SK-N-SH treated with all-trans-retinoic acid at 6 μM for 48 hours (cell line): ENCODE measurements at regions not wholly inside any gene's neighbourhood (a gene's known extent, or its start where the extent isn't known, plus 50 kb on each side); places are given as distances from the start of the nearest gene placed in this dataset.

Source experiments
- CREB5 ChIP-seq: fragments of 250-450 bp; sonication (Bioruptor Pico); IDR thresholded peaks from 2 replicates; pipeline ENCODE4 v1.5.1; 2020; ENCODE audit warnings: low read depth, mild to moderate bottlenecking, moderate library complexity
- CSRNP3 ChIP-seq: fragments of 250-450 bp; sonication (Bioruptor Pico); IDR thresholded peaks from 2 replicates; pipeline ENCODE4 v1.5.1; 2021; ENCODE audit warnings: mild to moderate bottlenecking, moderate library complexity
- ESRRG ChIP-seq: fragments of 250-450 bp; sonication (Bioruptor Pico); IDR thresholded peaks from 2 replicates; pipeline ENCODE4 v1.6.1; 2021; ENCODE audit warnings: mild to moderate bottlenecking
- GLIS3 ChIP-seq: fragments of 250-450 bp; sonication (Bioruptor Pico); IDR thresholded peaks from 2 replicates; pipeline ENCODE4 v1.5.0; 2020; ENCODE audit warnings: mild to moderate bottlenecking, moderate library complexity
- PATZ1 ChIP-seq: fragments of 250-450 bp; sonication (Bioruptor Pico); IDR thresholded peaks from 2 replicates; pipeline ENCODE4 v1.8.0; 2020; ENCODE audit warnings: mild to moderate bottlenecking, moderate library complexity, borderline replicate concordance
- POU6F1 ChIP-seq: fragments of 250-450 bp; sonication (Bioruptor Pico); IDR thresholded peaks from 2 replicates; pipeline ENCODE4 v1.8.0; 2021; ENCODE audit warnings: low read depth, mild to moderate bottlenecking, moderate library complexity, borderline replicate concordance
- RARB ChIP-seq: fragments of 250-450 bp; sonication (Bioruptor Pico); IDR thresholded peaks from 2 replicates; pipeline ENCODE4 v1.8.0; 2021; ENCODE audit warnings: mild to moderate bottlenecking, moderate library complexity
- TOX ChIP-seq: fragments of 250-450 bp; sonication (Bioruptor Pico); IDR thresholded peaks from 2 replicates; pipeline ENCODE4 v1.8.0; 2021; ENCODE audit warnings: mild to moderate bottlenecking, moderate library complexity, borderline replicate concordance
- TSHZ2 ChIP-seq: fragments of 250-450 bp; sonication (Bioruptor Pico); IDR thresholded peaks from 2 replicates; pipeline ENCODE4 v1.5.0; 2020; ENCODE audit warnings: mild to moderate bottlenecking, moderate library complexity
- ZFP3 ChIP-seq: fragments of 250-450 bp; sonication (Bioruptor Pico); IDR thresholded peaks from 2 replicates; pipeline ENCODE4 v1.5.0; 2020; ENCODE audit warnings: mild to moderate bottlenecking, moderate library complexity
- ZNF565 ChIP-seq: fragments of 450-650 bp; formaldehyde crosslinking; conservative IDR thresholded peaks from 2 replicates; pipeline ENCODE4 v1.5.0; 2020; ENCODE audit warnings: low read depth, mild to moderate bottlenecking, moderate library complexity

GRCh38 chr3:18712713-18713576, 287.8 kb upstream of the SATB1 start:
- no peak for TF ChIP-seq ZNF565 (CRISPR knock-in tag)
- TF ChIP-seq ZFP3 (CRISPR knock-in tag): no peak
- TF ChIP-seq CREB5 (CRISPR knock-in tag): no peak
- no peak for TF ChIP-seq POU6F1 (CRISPR knock-in tag)
- no peak for TF ChIP-seq RARB (CRISPR knock-in tag)
- no peak for TF ChIP-seq ESRRG (CRISPR knock-in tag)
- no peak for TF ChIP-seq PATZ1 (CRISPR knock-in tag)
- TF ChIP-seq TSHZ2: no peak
- no peak for TF ChIP-seq GLIS3 (CRISPR knock-in tag)
- TF ChIP-seq CSRNP3: no peak
- TF ChIP-seq TOX (CRISPR knock-in tag): no peak
